ENCODE measurements at regions not wholly inside any gene's neighbourhood (a gene's known extent, or its start where the extent isn't known, plus 50 kb on each side); places are given as distances from the start of the nearest gene placed in this dataset.

DNA sequence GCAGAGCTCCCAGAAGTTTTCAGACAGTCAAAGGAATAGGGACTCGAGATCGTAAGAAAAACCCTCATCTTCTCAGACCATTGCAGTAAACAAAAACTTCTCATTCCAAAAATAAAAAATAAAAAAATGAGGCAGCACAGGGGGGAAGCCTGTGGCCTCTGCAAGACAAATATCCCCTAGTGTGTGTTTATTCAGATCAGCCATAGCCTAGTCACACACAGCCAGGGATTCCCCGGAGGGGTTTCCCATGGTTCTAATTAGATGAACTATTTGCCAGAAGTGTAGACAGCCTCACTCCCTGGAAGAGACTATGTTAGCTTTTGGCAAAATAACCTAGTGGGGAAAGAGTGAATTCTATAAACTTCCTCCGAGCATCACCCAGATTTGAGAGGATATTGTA is 122.9 kb upstream of the KLF7 start:
- Mint-ChIP-seq H3K27ac (no peak overlapping the region), H3K4me3 (no peak overlapping the region), H3K27me3 (ENCODE audit: low read depth in 2 of 2) (peaks cover 3 to 20% of the 10 kb centered on the region in 2 donors), H3K4me1 (peaks cover 0 to 1% of the 10 kb centered on the region in 2 donors), H3K9me3 (no peaks in the 10 kb centered on the region), H3K36me3 (no peaks in the 10 kb centered on the region)
- Histone ChIP-seq H3K27ac (ENCODE audit: low read length) (no peak overlapping the region), H3K4me1 (ENCODE audit: control insufficient read depth, insufficient read depth, low read length) (no peaks in the 10 kb centered on the region), H3K36me3 (ENCODE audit: control insufficient read depth, insufficient read depth, low read length) (no peaks in the 10 kb centered on the region), H3K4me3 (ENCODE audit: low read length) (no peak overlapping the region), H3K9me3 (ENCODE audit: control insufficient read depth, insufficient read depth, low read length) (no peaks in the 10 kb centered on the region), H3K27me3 (ENCODE audit: control insufficient read depth, insufficient read depth, low read length) (no peaks in the 10 kb centered on the region)
- intact Hi-C loops (cut with micrococcal nuclease) = no loop called here
- no peak for DNase-seq
- no peak for TF ChIP-seq CTCF (IDR thresholded peaks at IDR 0.05)
- 76% methylated on average over 3 of the region's 4 CpGs for WGBS (ENCODE audit: insufficient coverage)
- no peak for ATAC-seq

GRCh38 chr2:207289295-207290018 is 123.7 kb upstream of the KLF7 start:
- Mint-ChIP-seq H3K36me3 (no peaks in the 10 kb centered on the region), H3K27me3 (ENCODE audit: low read depth in 2 of 2) (peaks cover 3 to 20% of the 10 kb centered on the region in 2 donors), H3K27ac (no peak overlapping the region), H3K9me3 (no peaks in the 10 kb centered on the region), H3K4me1 (no peaks in the 10 kb centered on the region), H3K4me3 (no peak overlapping the region)
- Histone ChIP-seq H3K27me3 (ENCODE audit: control insufficient read depth, insufficient read depth, low read length) (no peaks in the 10 kb centered on the region), H3K4me3 (ENCODE audit: low read length) (no peak overlapping the region), H3K9me3 (ENCODE audit: control insufficient read depth, insufficient read depth, low read length) (no peaks in the 10 kb centered on the region), H3K27ac (ENCODE audit: low read length) (no peak overlapping the region), H3K4me1 (ENCODE audit: control insufficient read depth, insufficient read depth, low read length) (no peaks in the 10 kb centered on the region), H3K36me3 (ENCODE audit: control insufficient read depth, insufficient read depth, low read length) (no peaks in the 10 kb centered on the region)
- DNase-seq = no peak
- intact Hi-C loops (cut with micrococcal nuclease) = no loop called here
- no peak for ATAC-seq
- TF ChIP-seq CTCF (IDR thresholded peaks at IDR 0.05) = no peak
- 85% methylated on average over 2 of the region's 2 CpGs for WGBS (ENCODE audit: insufficient coverage)

DNA sequence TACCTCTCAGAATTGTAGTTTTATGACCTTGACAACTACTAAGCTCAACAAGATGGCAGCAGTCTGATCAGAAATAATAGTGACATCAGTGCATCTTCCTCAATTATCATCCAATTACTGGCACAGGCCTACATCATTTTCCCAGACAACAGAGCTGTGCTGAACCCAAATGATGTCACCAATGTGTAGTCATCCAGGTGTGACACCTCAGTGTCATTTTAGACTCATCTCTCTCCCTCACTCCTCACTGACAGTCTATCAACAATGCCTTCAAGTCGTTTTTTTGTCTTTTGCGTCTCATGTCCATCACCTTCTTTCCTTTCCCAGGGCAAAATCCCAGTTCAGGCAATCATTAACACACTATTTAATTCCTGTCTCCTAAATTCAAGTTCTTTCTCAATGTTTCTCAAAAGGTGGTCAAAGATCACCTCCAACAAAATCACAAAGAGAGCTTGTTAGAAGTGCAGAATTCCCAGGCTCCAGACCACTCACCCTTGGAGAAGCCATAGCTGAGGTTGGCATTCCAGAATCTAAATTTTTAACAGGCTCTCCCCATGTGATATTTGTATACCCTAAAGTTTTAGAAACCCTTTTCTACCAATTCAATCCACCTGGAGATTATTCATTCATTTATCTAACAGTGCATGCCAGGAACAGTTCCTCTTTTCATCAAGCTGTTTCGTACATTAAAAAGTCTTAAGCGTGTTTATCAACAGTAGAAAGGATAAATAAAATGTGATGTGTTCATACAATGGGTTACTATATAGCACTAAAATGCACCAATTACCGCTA is 125.3 kb upstream of the KLF7 start:
- ATAC-seq (no peak), DNase-seq (no peak)
- Mint-ChIP-seq H3K9me3 (no peaks in the 10 kb centered on the region), H3K4me3 (no peak overlapping the region), H3K4me1 (no peaks in the 10 kb centered on the region), H3K36me3 (no peaks in the 10 kb centered on the region), H3K27ac (no peak overlapping the region), H3K27me3 (ENCODE audit: low read depth in 2 of 2) (peaks cover 3 to 20% of the 10 kb centered on the region in 2 donors)
- H3K4me1 ChIP-seq (ENCODE audit: control insufficient read depth, insufficient read depth, low read length) = no peaks in the 10 kb centered on the region
- no peak overlapping the region for H3K4me3 ChIP-seq (ENCODE audit: low read length)
- no peaks in the 10 kb centered on the region for H3K9me3 ChIP-seq (ENCODE audit: control insufficient read depth, insufficient read depth, low read length)
- intact Hi-C loops (cut with micrococcal nuclease) = no loop called here
- no peaks in the 10 kb centered on the region for H3K36me3 ChIP-seq (ENCODE audit: control insufficient read depth, insufficient read depth, low read length)
- no peak overlapping the region for H3K27ac ChIP-seq (ENCODE audit: low read length)
- no peaks in the 10 kb centered on the region for H3K27me3 ChIP-seq (ENCODE audit: control insufficient read depth, insufficient read depth, low read length)
- 75% methylated on average over 2 of the region's 5 CpGs for WGBS (ENCODE audit: insufficient coverage)
- TF ChIP-seq CTCF (IDR thresholded peaks at IDR 0.05) = no peak

Data from natural killer cell (primary cell).